ENCODE measurements at regions not wholly inside any gene's neighbourhood (a gene's known extent, or its start where the extent isn't known, plus 50 kb on each side); places are given as distances from the start of the nearest gene placed in this dataset.

DNA sequence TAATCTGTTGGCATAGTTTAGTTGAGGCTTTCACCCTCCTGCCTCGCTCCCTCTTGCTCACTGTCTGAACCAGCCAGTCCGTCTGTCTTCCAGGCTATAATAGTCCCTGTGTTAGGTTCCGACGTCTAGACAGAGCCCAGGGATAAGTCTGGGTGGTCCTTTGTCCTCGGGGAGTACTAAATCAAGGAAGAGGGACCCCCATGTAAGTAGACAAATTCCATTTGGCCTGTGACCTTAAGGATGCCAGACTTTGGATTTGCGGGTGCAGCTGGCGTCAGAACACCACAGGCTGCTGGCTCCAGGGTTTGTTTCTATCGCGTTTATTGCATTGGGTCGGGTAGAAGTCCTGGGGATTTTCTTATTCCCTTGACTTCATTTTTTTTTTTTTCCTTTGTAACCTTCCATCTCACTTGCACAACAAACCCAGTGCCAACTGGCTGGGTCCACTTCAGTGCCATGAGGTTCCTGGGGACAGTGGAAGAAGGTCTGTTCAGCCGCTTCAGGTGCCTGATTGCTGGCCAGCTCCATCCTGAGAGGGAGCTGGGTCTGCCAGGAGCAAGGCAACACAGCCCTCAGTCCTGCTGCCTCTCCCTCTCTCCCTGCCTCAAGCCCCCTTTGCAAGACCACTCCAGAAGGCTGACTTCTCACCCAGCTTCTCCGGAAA, 95.4 kb upstream of the KLHL25 start:
- H3K27me3 ChIP-seq: peaks cover 0 to 67% (median 0%) of the 10 kb centered on the region in 4 donors
- H3K9me3 ChIP-seq: no peaks in the 10 kb centered on the region
- DNase-seq: no peak
- no peak for TF ChIP-seq POLR2A (IDR thresholded peaks at IDR 0.05)
- TF ChIP-seq, protein P1, sequence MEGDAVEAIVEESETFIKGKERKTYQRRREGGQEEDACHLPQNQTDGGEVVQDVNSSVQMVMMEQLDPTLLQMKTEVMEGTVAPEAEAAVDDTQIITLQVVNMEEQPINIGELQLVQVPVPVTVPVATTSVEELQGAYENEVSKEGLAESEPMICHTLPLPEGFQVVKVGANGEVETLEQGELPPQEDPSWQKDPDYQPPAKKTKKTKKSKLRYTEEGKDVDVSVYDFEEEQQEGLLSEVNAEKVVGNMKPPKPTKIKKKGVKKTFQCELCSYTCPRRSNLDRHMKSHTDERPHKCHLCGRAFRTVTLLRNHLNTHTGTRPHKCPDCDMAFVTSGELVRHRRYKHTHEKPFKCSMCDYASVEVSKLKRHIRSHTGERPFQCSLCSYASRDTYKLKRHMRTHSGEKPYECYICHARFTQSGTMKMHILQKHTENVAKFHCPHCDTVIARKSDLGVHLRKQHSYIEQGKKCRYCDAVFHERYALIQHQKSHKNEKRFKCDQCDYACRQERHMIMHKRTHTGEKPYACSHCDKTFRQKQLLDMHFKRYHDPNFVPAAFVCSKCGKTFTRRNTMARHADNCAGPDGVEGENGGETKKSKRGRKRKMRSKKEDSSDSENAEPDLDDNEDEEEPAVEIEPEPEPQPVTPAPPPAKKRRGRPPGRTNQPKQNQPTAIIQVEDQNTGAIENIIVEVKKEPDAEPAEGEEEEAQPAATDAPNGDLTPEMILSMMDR (IDR thresholded peaks at IDR 0.05): no peak
- no peaks in the 10 kb centered on the region for H3K36me3 ChIP-seq
- WGBS, 2 donors: 71 to 85% methylated on average over 11 of the region's 12 CpGs
- no peaks in the 10 kb centered on the region for H3K4me1 ChIP-seq
- intact Hi-C loops (cut with DNase I): no loop called here
- H3K27ac ChIP-seq: no peak overlapping the region
- no peak overlapping the region for H3K4me3 ChIP-seq

DNA sequence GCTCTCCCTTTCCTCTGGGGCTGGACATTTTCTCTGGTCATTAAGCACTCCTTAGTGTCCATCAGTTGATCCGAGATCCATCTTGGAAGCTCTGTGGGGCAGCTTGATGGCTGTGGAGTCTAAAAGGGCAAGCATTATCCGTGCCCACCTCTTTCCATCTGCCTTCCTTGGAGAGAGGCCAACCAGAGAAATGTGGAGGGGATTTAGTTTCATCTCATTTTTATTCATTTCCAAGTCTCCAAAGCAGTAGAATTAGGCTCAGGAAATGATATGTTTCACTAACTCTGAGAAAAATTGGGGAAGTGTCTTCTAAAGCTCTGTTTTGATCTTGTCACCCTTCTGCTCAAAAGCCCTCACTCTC, 95.9 kb upstream of the KLHL25 start:
- DNase-seq: no peak
- Histone ChIP-seq H3K27ac (no peak overlapping the region), H3K4me1 (no peaks in the 10 kb centered on the region), H3K27me3 (peaks cover 0 to 69% (median 0%) of the 10 kb centered on the region in 4 donors), H3K36me3 (no peaks in the 10 kb centered on the region), H3K9me3 (no peaks in the 10 kb centered on the region), H3K4me3 (no peak overlapping the region)
- intact Hi-C loops (cut with DNase I): no loop called here
- TF ChIP-seq, protein P1 (IDR thresholded peaks at IDR 0.05): no peak
- no peak for TF ChIP-seq POLR2A (IDR thresholded peaks at IDR 0.05)
- WGBS, 2 donors: 27 to 33% methylated on average over 2 of the region's 2 CpGs

- intact Hi-C loops (cut with DNase I): no loop called here
- WGBS, 2 donors: 75 to 100% methylated on average over 1 of the region's 1 CpG
- H3K36me3 ChIP-seq: no peaks in the 10 kb centered on the region
- no peak overlapping the region for H3K4me3 ChIP-seq
- no peak for TF ChIP-seq POLR2A (IDR thresholded peaks at IDR 0.05)
- TF ChIP-seq, protein P1 (IDR thresholded peaks at IDR 0.05): no peak
- no peaks in the 10 kb centered on the region for H3K9me3 ChIP-seq
- peaks cover 0 to 63% (median 0%) of the 10 kb centered on the region in 4 donors for H3K27me3 ChIP-seq
- DNase-seq: no peak
- H3K4me1 ChIP-seq: no peaks in the 10 kb centered on the region
- H3K27ac ChIP-seq: no peak overlapping the region
Measured at GRCh38 chr15:85891470-85891869, 96.7 kb upstream of the KLHL25 start.

GRCh38 chr15:85892232-85892631, 97.5 kb upstream of the KLHL25 start:
- H3K27me3 ChIP-seq: peaks cover 0 to 61% (median 0%) of the 10 kb centered on the region in 4 donors
- TF ChIP-seq POLR2A (IDR thresholded peaks at IDR 0.05): no peak
- TF ChIP-seq, protein P1 (IDR thresholded peaks at IDR 0.05): no peak
- intact Hi-C loops (cut with DNase I): no loop called here
- no peaks in the 10 kb centered on the region for H3K9me3 ChIP-seq
- no peaks in the 10 kb centered on the region for H3K36me3 ChIP-seq
- no peak for DNase-seq
- H3K4me3 ChIP-seq: no peak overlapping the region
- 84 to 100% methylated on average over 3 of the region's 3 CpGs for WGBS, 2 donors
- no peaks in the 10 kb centered on the region for H3K4me1 ChIP-seq
- no peak overlapping the region for H3K27ac ChIP-seq

DNA sequence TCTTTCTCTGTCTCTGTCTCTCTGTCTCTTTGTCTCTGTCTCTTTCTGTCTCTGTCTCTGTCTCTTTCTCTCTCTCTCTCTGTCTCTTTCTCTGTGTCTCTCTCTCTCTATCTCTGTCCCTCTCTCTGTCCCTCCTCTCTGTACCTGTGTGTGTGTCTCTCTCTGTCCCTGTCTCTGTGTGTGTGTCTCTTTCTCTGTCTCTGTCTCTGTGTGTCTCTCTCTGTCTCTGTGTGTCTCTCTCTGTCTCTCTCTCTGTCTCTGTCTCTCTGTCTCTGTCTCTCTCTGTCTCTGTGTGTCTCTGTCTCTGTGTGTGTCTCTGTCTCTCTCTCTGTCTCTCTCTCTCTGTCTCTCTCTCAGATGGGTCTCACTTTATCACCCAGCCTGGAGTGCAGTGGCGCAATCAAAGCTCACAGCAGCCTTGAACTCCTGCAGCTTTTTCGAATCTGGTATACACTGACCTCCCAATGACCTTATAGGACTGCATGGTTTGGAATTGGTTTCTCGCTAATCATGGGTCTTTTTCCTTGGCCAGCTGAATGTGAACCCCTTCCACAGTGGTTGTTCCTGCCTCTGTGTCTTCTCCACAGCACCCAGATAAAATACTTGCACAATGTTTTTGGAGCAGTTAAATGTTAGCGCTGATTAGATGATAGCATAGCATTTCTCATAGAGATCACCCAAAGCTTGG, 102.6 kb upstream of the KLHL25 start:
- Histone ChIP-seq H3K9me3 (no peaks in the 10 kb centered on the region), H3K27ac (no peak overlapping the region), H3K4me1 (no peaks in the 10 kb centered on the region), H3K27me3 (peaks cover 0 to 52% (median 0%) of the 10 kb centered on the region in 4 donors), H3K36me3 (no peaks in the 10 kb centered on the region), H3K4me3 (no peak overlapping the region)
- TF ChIP-seq POLR2A (IDR thresholded peaks at IDR 0.05): no peak
- TF ChIP-seq, protein P1 (IDR thresholded peaks at IDR 0.05): no peak
- WGBS, 2 donors: 68 to 69% methylated on average over 4 of the region's 4 CpGs
- intact Hi-C loops (cut with DNase I): no loop called here
- DNase-seq: no peak
